ENCODE measurements at regions not wholly inside any gene's neighbourhood (a gene's known extent, or its start where the extent isn't known, plus 50 kb on each side); places are given as distances from the start of the nearest gene placed in this dataset.

DNA sequence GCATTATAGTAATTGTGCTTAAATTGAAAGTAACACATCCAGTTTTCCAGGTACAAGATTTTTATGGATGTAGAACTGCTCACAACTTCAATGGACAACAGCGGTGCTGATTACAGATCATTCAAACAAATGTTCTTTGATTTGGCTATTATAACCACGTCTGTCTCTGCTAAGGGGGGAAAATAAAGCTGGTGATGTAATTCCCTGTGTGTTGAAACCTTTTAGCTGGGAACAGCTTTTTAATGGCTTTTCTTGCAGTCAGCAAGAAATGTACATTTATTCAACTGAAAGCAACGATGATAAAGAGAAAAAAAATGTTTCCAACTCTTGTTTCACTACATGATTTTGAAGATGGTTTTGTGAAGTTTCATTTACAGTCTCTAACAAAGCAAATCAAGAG lies 431.9 kb upstream of the AGTR1 start:
- TF ChIP-seq EP300 (conservative IDR thresholded peaks at IDR 0.05; ENCODE audit: poor library complexity, severe bottlenecking) (no peak), MXI1 (conservative IDR thresholded peaks at IDR 0.05; ENCODE audit: poor library complexity, severe bottlenecking) (no peak), RAD21 (conservative IDR thresholded peaks at IDR 0.05) (no peak), SMC3 (conservative IDR thresholded peaks at IDR 0.05; ENCODE audit: poor library complexity) (no peak), POLR2AphosphoS5 (IDR thresholded peaks at IDR 0.05) (no peak), TAF1 (IDR thresholded peaks at IDR 0.05; ENCODE audit: low read depth) (no peak), REST (IDR thresholded peaks at IDR 0.05; ENCODE audit: borderline replicate concordance) (no peak), EZH2 (IDR thresholded peaks at IDR 0.05; ENCODE audit: borderline replicate concordance, insufficient read depth, low read length, poor library complexity, severe bottlenecking) (no peak)
- TF ChIP-seq, protein P1, sequence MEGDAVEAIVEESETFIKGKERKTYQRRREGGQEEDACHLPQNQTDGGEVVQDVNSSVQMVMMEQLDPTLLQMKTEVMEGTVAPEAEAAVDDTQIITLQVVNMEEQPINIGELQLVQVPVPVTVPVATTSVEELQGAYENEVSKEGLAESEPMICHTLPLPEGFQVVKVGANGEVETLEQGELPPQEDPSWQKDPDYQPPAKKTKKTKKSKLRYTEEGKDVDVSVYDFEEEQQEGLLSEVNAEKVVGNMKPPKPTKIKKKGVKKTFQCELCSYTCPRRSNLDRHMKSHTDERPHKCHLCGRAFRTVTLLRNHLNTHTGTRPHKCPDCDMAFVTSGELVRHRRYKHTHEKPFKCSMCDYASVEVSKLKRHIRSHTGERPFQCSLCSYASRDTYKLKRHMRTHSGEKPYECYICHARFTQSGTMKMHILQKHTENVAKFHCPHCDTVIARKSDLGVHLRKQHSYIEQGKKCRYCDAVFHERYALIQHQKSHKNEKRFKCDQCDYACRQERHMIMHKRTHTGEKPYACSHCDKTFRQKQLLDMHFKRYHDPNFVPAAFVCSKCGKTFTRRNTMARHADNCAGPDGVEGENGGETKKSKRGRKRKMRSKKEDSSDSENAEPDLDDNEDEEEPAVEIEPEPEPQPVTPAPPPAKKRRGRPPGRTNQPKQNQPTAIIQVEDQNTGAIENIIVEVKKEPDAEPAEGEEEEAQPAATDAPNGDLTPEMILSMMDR (IDR thresholded peaks at IDR 0.05; ENCODE audit: poor library complexity, severe bottlenecking) = no peak
- Histone ChIP-seq H3K4me2 (ENCODE audit: low read length) (no peak overlapping the region), H3K9me3 (ENCODE audit: low read length) (no peaks in the 10 kb centered on the region), H3K79me2 (replicated peaks; ENCODE audit: insufficient read depth, low read length) (no peaks in the 10 kb centered on the region), H3K4me3 (ENCODE audit: low read length) (no peak overlapping the region), H3K9ac (ENCODE audit: low read length) (no peak overlapping the region), H3K36me3 (ENCODE audit: insufficient read depth, low read length) (no peaks in the 10 kb centered on the region), H3K9me2 (ENCODE audit: insufficient read depth, low read length) (no peaks in the 10 kb centered on the region), H3K27me3 (ENCODE audit: insufficient read depth, low read depth, low read length) (no peaks in the 10 kb centered on the region), H4K20me1 (ENCODE audit: insufficient read depth) (no peaks in the 10 kb centered on the region), H3K27ac (ENCODE audit: low read length) (peak overlapping the region; percentile 54), H2AFZ (ENCODE audit: low read depth, low read length) (peak overlapping the region; percentile 7), H3F3A (ENCODE audit: insufficient read depth, low read length, poor library complexity, severe bottlenecking) (no peaks in the 10 kb centered on the region)

- TF ChIP-seq EP300 (conservative IDR thresholded peaks at IDR 0.05; ENCODE audit: poor library complexity, severe bottlenecking) (no peak), REST (IDR thresholded peaks at IDR 0.05; ENCODE audit: borderline replicate concordance) (no peak), MXI1 (conservative IDR thresholded peaks at IDR 0.05; ENCODE audit: poor library complexity, severe bottlenecking) (no peak), POLR2AphosphoS5 (IDR thresholded peaks at IDR 0.05) (no peak), EZH2 (IDR thresholded peaks at IDR 0.05; ENCODE audit: borderline replicate concordance, insufficient read depth, low read length, poor library complexity, severe bottlenecking) (no peak), RAD21 (conservative IDR thresholded peaks at IDR 0.05) (no peak), TAF1 (IDR thresholded peaks at IDR 0.05; ENCODE audit: low read depth) (no peak)
- TF ChIP-seq, protein P1 (IDR thresholded peaks at IDR 0.05; ENCODE audit: poor library complexity, severe bottlenecking) = no peak
- H3K9me2 ChIP-seq (ENCODE audit: insufficient read depth, low read length) = no peaks in the 10 kb centered on the region
Measured at GRCh38 chr3:148266341-148266740, 431.4 kb upstream of the AGTR1 start.

More at GRCh38 chr3:148266341-148266740, 431.4 kb upstream of the AGTR1 start:
- Histone ChIP-seq H3K4me2 (ENCODE audit: low read length) (no peak overlapping the region), H3F3A (ENCODE audit: insufficient read depth, low read length, poor library complexity, severe bottlenecking) (no peaks in the 10 kb centered on the region), H2AFZ (ENCODE audit: low read depth, low read length) (peak overlapping the region; percentile 7), H3K27ac (ENCODE audit: low read length) (peak overlapping the region; percentile 54), H3K79me2 (replicated peaks; ENCODE audit: insufficient read depth, low read length) (no peaks in the 10 kb centered on the region), H3K4me3 (ENCODE audit: low read length) (no peak overlapping the region), H3K9me3 (ENCODE audit: low read length) (no peaks in the 10 kb centered on the region), H3K36me3 (ENCODE audit: insufficient read depth, low read length) (no peaks in the 10 kb centered on the region), H3K27me3 (ENCODE audit: insufficient read depth, low read depth, low read length) (no peaks in the 10 kb centered on the region), H4K20me1 (ENCODE audit: insufficient read depth) (no peaks in the 10 kb centered on the region), H3K9ac (ENCODE audit: low read length) (no peak overlapping the region)
